GM21576 (cell line): ENCODE measurements at regions not wholly inside any gene's neighbourhood (a gene's known extent, or its start where the extent isn't known, plus 50 kb on each side); places are given as distances from the start of the nearest gene placed in this dataset.

Experiments used
- ATAC-seq: cut with Tn5 transposase; IDR thresholded peaks from one replicate; pipeline ENCODE4 v1.9.1; 2021; ENCODE audit warnings: mild to moderate bottlenecking, moderate library complexity; ENCODE audit not compliant: unreplicated experiment

DNA sequence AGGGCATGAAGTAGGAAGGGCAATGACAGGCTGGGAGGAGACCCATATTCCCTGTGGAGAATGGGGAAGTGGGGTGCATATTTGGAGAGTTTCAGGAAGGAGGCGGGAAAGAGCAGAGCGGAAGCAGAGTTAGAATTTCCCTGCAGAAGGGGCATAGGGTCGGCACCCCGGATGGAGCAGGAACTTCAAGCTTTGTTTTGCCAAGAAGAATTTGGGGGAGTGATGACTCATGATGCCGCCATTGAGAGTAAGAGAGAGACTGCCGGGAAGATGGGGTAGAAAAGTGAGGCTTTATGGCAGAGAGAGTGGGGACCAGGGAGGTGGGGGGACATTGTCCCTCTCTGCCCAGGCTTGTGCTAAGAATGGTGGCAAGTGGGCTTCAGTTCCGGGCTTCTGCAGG is 50.3 kb upstream of the EPB41L1 start:
- ATAC-seq = no peak
